Esophagus (tissue), 2 donors: ENCODE measurements at regions not wholly inside any gene's neighbourhood (a gene's known extent, or its start where the extent isn't known, plus 50 kb on each side); places are given as distances from the start of the nearest gene placed in this dataset.

Source experiments
- H3K27ac ChIP-seq, 2 donors: one replicate each; pipeline ENCODE4 v1.5.1; 2013; ENCODE audit warnings: low read depth in 2 of 2, mild to moderate bottlenecking in 2 of 2, inconsistent platforms in 1 of 2, low read length in 1 of 2, moderate library complexity in 1 of 2
- H3K27me3 ChIP-seq, 2 donors: one replicate each; pipeline ENCODE4 v1.6.1; 2013; ENCODE audit warnings: low read length in 2 of 2, control low read depth in 1 of 2, mild to moderate bottlenecking in 1 of 2; ENCODE audit not compliant: insufficient read depth in 2 of 2, control insufficient read depth in 1 of 2
- H3K36me3 ChIP-seq, 2 donors: one replicate each; pipeline ENCODE4 v1.6.1; 2013; ENCODE audit warnings: low read length in 1 of 2; ENCODE audit not compliant: control insufficient read depth in 2 of 2, insufficient read depth in 2 of 2
- H3K4me1 ChIP-seq, 2 donors: one replicate each; pipeline ENCODE4 v1.6.1; 2013; ENCODE audit warnings: low read length in 1 of 2; ENCODE audit not compliant: control insufficient read depth in 2 of 2, insufficient read depth in 2 of 2
- H3K4me3 ChIP-seq, 2 donors: one replicate each; pipeline ENCODE4 v1.5.1; 2013; ENCODE audit warnings: low read length in 2 of 2, mild to moderate bottlenecking in 2 of 2, low read depth in 1 of 2, moderate library complexity in 1 of 2
- H3K9me3 ChIP-seq, 2 donors: one replicate each; pipeline ENCODE4 v1.6.1; 2013; ENCODE audit warnings: mild to moderate bottlenecking in 2 of 2, low read depth in 1 of 2, low read length in 1 of 2, moderate library complexity in 1 of 2; ENCODE audit not compliant: control insufficient read depth in 2 of 2, insufficient read depth in 1 of 2
- WGBS, 2 donors: extraction: QIAGEN DNeasy Blood & Tissue Kit; methylation state at CpG; one replicate each; pipeline ENCODE4 v1.1.7; 2013; 5-methylcytosine and 5-hydroxymethylcytosine counted together
- donor health status: healthy with polysubstance abuse.
- donor health status: Bipolar disorder and iron deficiency.

DNA sequence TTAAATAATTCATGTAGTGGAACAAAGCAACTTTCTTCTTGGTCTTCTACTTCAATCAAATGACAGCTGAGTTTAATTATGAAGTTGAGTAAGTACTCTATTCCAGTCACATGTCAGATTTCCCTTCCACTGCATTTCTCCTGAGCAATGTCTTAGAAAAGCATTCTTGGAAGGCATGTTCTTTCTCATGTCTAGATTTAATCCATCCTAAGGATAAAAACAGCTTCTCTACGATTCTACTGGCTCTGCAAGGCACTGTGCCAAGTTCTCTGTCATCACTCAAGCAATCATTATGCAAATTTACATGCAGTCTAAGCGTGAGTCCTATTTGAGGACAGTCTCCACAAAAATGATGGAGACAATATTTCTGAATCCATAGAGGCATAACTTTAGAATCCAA is 142.4 kb downstream of the YIPF5 start:
- H3K9me3 ChIP-seq: no peaks in the 10 kb centered on the region
- H3K4me1 ChIP-seq: no peaks in the 10 kb centered on the region
- no peak overlapping the region for H3K27ac ChIP-seq
- WGBS, 2 donors: 11 to 15% methylated on average over 2 of the region's 2 CpGs
- H3K27me3 ChIP-seq: no peaks in the 10 kb centered on the region
- no peaks in the 10 kb centered on the region for H3K36me3 ChIP-seq
- H3K4me3 ChIP-seq: no peak overlapping the region

DNA sequence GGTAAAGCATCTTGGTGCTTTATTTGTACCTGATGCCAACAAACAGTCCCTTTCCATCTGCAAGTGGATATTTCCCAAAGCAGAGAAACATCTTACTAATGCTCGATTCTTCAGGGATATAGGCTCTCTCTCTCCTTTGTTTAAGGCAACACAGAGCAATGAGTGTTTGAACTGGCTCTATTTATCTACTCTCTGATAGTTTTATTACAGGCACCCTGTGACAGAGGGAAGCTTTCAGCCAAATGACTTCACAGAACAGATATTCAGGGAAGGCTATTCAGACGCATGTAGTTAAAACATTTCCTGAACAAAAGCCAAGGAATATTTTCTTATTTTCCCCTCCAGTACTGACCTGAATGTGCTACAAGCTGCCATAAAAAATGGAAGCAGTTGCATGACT is 141.8 kb downstream of the YIPF5 start:
- Histone ChIP-seq H3K27me3 (no peaks in the 10 kb centered on the region), H3K36me3 (no peaks in the 10 kb centered on the region), H3K4me3 (no peak overlapping the region), H3K4me1 (no peaks in the 10 kb centered on the region), H3K9me3 (no peaks in the 10 kb centered on the region), H3K27ac (no peak overlapping the region)
- 10 to 16% methylated on average over 2 of the region's 2 CpGs for WGBS, 2 donors

DNA sequence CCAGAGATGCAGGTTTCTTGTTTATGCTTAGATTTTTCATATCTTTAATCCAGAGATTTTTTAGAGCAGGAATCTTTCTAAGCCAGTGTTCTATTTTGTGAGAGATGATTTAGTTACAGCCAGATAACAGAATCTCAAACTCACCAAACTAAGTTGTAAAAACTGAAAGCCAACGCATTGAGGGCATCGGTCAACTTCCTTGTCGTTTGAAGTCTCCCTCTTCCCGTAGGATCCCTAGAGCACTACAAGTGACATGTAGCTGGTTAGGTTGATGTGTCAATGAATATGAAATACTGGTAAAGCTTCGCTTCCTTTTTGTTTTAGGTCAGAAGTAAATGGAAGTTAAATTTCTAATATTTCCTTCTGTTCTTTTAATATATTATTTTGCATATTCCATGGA is 139.6 kb downstream of the YIPF5 start:
- 83 to 89% methylated on average over 5 of the region's 5 CpGs for WGBS, 2 donors
- Histone ChIP-seq H3K36me3 (no peaks in the 10 kb centered on the region), H3K4me3 (no peak overlapping the region), H3K27ac (no peak overlapping the region), H3K9me3 (peaks cover 0 to 1% of the 10 kb centered on the region in 2 donors), H3K27me3 (no peaks in the 10 kb centered on the region), H3K4me1 (no peaks in the 10 kb centered on the region)

DNA sequence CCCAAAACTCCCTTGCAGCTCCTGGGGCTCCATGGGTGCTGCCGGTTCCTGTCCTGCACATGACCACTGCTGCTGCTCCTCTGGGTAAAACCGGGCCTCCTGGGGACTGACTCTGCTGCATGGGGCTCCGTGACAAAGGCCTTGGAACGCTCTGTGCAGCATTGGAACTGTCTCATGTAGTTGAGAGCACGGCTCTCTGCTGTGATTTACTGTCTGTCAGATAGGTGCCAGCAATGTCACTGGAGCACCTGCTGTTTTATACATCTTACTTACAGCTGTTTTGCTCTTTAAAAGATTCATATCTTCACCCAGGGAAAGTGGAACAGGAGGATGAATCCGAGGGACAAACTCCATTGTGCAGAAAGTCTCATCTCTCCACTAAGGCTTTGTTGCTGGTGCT is 138.1 kb downstream of the YIPF5 start:
- H3K27ac ChIP-seq: no peak overlapping the region
- peaks cover 0 to 2% of the 10 kb centered on the region in 2 donors for H3K9me3 ChIP-seq
- 32 to 38% methylated on average over 6 of the region's 6 CpGs for WGBS, 2 donors
- no peaks in the 10 kb centered on the region for H3K4me1 ChIP-seq
- no peaks in the 10 kb centered on the region for H3K36me3 ChIP-seq
- no peak overlapping the region for H3K4me3 ChIP-seq
- H3K27me3 ChIP-seq: no peaks in the 10 kb centered on the region

DNA sequence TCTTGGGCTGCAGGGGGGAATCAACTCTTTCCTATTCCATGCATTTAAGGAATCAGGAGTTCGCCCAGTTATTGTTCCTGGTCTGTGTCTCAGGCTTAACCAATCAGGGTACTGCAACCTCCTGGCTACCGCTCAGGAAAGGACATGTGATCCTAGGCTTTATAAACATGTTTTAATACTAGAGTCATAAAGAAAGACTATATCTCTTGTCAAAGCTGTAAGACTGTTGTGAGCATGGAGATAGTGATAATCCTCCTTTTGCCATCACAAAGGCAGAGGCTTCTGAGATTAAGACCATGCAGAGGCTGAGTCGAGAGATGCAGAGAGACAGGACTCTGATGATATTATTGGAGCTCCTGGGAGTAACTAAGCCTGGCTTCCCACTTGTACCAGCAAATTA is 137.0 kb downstream of the YIPF5 start:
- H3K27me3 ChIP-seq: no peaks in the 10 kb centered on the region
- no peaks in the 10 kb centered on the region for H3K4me1 ChIP-seq
- peaks cover 0 to 2% of the 10 kb centered on the region in 2 donors for H3K9me3 ChIP-seq
- no peak overlapping the region for H3K4me3 ChIP-seq
- H3K36me3 ChIP-seq: no peaks in the 10 kb centered on the region
- H3K27ac ChIP-seq: no peak overlapping the region
- WGBS, 2 donors: 71 to 77% methylated on average over 3 of the region's 3 CpGs

DNA sequence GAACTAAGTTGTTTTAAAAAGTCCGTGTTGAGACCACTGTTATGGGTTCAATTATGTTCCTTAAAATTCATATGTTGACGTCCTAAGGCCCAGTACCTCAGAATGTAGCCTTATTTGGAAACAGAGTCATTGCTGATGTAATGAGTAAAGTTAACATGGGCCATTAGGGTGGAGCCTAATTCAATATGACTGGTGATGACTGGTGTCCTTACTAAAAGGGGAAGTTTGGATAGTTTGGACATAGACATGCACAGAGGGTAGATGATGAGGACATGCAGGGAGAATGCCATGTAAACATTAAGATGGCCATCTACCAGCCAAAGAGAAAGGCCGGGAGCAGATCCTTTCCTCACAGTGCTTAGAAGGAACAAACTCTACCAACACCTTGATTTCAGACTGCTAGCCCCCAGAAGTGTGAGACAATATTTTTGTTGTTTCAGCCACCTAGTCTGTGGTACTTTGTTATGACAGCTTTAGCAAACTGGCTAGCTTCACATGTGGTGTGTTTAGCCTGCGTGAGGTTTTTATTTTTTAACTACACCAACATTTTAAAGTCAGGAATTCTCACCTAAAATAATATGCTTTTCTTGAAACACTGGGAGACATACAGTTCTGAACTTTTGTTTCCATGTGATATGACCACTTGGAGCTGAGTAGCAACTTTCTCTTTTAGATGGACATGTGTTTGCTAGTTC is 135.3 kb downstream of the YIPF5 start:
- WGBS, 2 donors: 83 to 89% methylated on average over 4 of the region's 4 CpGs
- peaks cover 0 to 2% of the 10 kb centered on the region in 2 donors for H3K9me3 ChIP-seq

DNA sequence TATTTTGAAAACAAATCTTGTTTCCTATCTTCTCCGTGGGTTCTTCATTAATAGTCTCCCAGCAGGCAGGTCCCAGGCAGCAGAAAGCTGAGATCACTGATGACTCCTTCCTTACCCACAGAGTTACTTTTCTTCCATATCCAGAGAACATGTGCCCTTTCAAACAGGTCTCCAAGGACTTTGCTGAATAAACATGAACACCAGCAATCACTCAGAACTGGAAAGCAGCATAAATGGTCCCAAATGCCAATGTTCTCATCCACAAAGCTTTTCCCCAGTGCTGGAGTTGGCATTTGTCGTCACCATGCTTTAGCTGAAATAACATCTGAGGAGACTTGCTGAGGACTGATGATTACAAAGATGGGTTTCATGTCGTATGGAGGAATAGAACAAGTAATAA is 134.0 kb downstream of the YIPF5 start:
- Histone ChIP-seq H3K9me3 (peaks cover 0 to 2% of the 10 kb centered on the region in 2 donors), H3K4me1 (no peaks in the 10 kb centered on the region), H3K27ac (no peak overlapping the region), H3K4me3 (no peak overlapping the region), H3K27me3 (no peaks in the 10 kb centered on the region), H3K36me3 (no peaks in the 10 kb centered on the region)
- WGBS, 2 donors: 82 to 83% methylated on average over 3 of the region's 3 CpGs

More for the DNA sequence above, 135.3 kb downstream of the YIPF5 start:
- Histone ChIP-seq H3K4me1 (no peaks in the 10 kb centered on the region), H3K4me3 (no peak overlapping the region), H3K27ac (no peak overlapping the region), H3K27me3 (no peaks in the 10 kb centered on the region), H3K36me3 (no peaks in the 10 kb centered on the region)

DNA sequence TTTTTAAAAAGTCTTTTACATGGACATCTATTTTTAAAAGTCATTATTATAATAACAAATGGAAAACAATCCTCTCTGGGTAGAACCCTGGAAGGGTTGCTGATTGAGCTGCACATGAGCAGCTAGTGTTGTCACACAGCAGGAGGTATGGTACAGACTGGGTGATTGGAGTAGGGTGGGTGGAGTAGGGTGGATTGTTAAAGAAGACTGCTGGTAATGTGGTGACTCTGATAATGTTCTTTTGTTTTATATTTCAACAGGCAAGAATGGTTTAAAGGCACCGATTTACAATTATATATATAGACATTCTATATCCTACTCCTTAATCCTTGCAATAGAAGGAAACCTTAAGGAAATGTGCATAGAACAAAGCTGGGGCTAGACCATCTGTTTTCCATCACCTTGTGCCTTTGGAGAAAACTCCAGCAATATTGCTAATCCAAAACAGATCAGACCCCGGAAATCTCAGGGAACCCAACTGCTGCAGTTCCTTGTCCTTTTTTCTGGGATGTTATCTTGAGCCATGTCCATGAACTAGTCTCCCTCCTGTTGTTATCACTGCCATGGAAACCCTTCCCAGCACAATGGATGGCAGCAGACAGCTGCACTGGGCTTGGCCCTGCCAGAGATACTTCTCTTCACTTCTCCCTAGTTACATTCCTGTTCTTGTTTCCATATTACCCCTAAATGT is 129.7 kb downstream of the YIPF5 start:
- H3K4me1 ChIP-seq: no peaks in the 10 kb centered on the region
- no peak overlapping the region for H3K27ac ChIP-seq
- H3K4me3 ChIP-seq: no peak overlapping the region
- peaks cover 0 to 2% of the 10 kb centered on the region in 2 donors for H3K9me3 ChIP-seq
- no peaks in the 10 kb centered on the region for H3K36me3 ChIP-seq
- H3K27me3 ChIP-seq: no peaks in the 10 kb centered on the region
- WGBS, 2 donors: 72 to 74% methylated on average over 2 of the region's 2 CpGs

DNA sequence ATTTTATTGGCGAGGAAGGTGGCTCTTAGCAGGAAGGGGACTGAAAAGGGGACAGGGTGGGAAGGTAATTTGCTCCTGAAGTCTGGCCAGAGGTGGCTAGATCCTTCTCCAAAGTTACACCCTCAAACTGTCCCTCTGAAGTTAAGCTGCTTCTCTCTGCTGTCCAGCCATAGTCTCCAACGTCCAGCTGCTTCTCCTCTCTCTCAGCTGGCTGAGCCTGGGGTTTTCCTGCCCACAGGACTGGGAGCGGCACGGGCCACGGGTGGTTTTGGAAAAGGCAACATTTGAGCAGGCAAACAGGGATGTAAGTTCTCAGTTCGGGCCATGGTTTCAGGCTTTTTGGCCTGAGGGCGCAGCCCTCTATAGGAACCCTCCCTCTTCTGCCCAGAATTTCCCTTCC is 128.3 kb downstream of the YIPF5 start:
- no peaks in the 10 kb centered on the region for H3K4me1 ChIP-seq
- 67% methylated on average over 7 of the region's 7 CpGs for WGBS, 2 donors
- no peaks in the 10 kb centered on the region for H3K9me3 ChIP-seq
- no peaks in the 10 kb centered on the region for H3K27me3 ChIP-seq
- H3K4me3 ChIP-seq: no peak overlapping the region
- no peaks in the 10 kb centered on the region for H3K36me3 ChIP-seq
- H3K27ac ChIP-seq: no peak overlapping the region
